Limb (tissue), 2 donors: ENCODE measurements at regions not wholly inside any gene's neighbourhood (a gene's known extent, or its start where the extent isn't known, plus 50 kb on each side); places are given as distances from the start of the nearest gene placed in this dataset.
"Not testable (repeated sequence)": the region's sequence is repeated elsewhere in the genome, so short reads cannot be mapped to it uniquely, and the experiment has no call there.

ENCODE experiments used
- DNase-seq, 2 donors: peaks; one replicate each; pipeline ENCODE4 v3.0.0-alpha.2; 2016; ENCODE audit errors: extremely low spot score in 2 of 2

DNA sequence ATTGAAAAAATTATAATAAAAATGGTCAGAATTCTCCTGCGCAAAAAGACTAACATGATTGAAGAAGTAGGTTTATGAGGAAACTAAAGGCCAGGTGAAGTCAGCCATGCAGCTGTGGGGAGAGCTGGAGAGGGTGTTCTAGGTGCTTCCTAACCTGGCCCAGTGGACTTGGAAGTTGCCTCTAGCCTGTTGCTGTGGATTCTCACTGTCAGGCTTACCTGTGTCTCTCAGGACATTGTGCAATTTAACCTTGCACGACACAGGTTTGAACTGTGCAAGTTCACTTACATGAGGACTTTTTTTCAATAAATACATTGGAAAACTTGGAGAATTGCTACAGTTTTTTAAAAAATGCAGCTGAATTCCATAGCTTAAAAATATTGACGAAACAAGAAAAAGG, 266.4 kb downstream of the CXCL12 start:
- no peak for DNase-seq

DNA sequence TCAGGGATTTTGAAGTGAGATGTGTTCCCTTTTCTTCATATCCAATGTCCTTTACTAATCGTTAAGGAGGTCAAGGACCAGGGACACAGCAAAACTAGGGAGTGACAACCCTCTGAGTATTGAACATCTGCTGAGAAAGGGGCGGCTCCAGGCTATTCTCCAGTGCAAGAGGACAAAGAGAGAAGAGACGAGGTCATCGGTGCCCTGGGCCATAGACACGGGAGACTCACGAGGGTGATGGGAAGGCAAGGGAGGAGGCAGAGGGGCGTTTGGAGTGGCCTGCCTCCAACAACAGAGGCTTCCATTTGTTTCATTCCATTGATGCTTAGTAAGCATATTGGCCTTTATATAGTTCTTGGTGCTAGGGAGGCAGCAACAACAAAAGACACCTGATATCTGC, 268.4 kb downstream of the CXCL12 start:
- no peak for DNase-seq

- no peak for DNase-seq
Observed at GRCh38 chr10:44115516-44115915, 269.4 kb downstream of the CXCL12 start.

GRCh38 chr10:44114441-44114840, 270.5 kb downstream of the CXCL12 start:
- DNase-seq = no peak

DNA sequence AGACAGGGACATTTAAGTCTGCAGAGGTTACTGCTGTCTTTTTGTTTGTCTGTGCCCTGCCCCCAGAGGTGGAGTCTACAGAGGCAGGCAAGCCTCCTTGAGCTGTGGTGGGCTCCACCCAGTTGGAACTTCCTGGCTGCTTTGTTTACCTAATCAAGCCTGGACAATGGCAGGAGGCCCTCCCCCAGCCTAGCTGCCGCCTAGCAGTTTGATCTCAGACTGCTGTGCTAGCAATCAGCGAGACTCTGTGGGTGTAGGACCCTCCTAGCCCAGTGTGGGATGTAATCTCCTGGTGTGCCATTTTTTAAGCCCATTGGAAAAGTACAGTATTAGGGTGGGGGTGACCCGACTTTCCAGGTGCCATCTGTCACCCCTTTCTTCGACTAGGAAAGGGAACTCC, 272.6 kb downstream of the CXCL12 start:
- not testable (repeated sequence) for DNase-seq

DNA sequence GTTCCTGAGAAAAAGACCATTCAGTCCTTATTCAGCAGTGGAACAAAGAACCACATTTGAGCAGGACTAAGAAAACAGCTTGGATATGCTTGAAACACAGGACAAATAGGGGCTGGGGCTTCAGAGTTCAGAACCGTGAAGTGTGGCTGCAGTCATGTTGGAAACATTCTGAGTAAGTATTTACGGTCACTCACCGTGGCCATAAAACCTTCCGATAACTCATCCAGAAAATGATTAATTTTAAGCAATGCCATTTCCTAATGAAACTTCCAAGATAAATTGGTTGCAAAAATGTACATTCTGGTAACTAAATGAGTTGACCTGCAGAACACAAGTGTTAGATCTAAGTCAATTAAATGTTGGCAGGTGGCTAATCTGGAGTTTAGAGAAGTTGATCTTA, 279.2 kb downstream of the CXCL12 start:
- DNase-seq = no peak

- DNase-seq = no peak
Observed at GRCh38 chr10:44102726-44103255, 282.1 kb downstream of the CXCL12 start.

DNA sequence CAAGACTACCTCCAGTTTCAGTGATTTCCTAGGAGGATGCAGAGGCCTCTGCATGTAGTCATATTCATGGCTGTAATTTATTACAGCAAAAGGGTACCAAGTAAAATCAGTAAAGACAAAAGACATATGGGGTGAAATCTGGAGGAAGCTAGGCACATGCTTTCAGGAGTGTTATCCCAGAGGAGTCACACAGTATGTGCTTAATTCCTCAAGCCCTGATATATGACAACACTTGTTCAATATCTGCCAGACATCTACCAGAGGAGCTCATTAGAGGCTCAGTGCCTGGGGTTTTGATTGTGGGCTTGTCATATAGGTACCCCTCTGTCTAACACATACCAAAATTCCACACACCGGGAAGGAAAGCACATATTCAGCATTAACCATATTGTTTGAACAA, 283.8 kb downstream of the CXCL12 start:
- DNase-seq = no peak

DNA sequence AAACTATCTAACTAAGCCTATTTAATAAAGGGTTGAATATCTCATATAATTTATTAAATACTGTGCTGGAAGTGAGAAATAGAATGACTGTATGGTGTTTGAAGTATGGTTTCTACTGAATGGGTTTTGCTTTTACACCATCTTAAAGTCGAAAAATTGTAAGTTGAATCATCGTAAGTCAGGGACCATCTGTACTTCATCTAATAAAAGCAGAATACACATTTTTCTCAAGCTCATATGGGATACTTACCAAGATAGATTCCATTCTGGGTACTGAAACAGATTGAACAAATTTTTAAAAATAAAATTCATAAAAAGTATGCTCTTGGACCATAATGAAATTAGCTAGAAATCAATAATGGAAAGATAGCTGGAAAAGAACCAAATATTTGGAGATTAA, 285.4 kb downstream of the CXCL12 start:
- no peak for DNase-seq

GRCh38 chr10:44096217-44096616, 288.7 kb downstream of the CXCL12 start:
- DNase-seq = not testable (repeated sequence)

- no peak for DNase-seq
Observed at GRCh38 chr10:44089671-44090070, 295.2 kb downstream of the CXCL12 start.

DNA sequence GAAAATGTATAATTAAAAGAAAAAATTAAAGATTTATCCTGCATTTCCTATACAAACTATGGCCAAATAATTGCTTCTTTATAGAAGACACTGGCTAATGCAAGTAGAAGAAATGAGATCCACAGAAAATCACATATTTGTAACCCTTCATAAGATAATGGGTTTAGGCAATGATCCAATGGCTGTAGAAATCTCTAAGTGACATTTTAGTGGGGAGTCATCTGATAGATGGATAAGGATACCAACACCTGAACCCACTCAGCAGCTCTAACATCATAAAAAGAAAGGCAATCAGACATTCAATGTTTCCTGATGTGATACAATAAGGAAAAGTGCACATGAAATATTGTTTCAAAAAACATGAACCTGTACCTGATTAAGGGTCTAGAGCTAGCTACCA, 297.5 kb downstream of the CXCL12 start:
- DNase-seq = no peak

- no peak for DNase-seq
Observed at GRCh38 chr10:44083719-44084400, 301.0 kb downstream of the CXCL12 start.

DNA sequence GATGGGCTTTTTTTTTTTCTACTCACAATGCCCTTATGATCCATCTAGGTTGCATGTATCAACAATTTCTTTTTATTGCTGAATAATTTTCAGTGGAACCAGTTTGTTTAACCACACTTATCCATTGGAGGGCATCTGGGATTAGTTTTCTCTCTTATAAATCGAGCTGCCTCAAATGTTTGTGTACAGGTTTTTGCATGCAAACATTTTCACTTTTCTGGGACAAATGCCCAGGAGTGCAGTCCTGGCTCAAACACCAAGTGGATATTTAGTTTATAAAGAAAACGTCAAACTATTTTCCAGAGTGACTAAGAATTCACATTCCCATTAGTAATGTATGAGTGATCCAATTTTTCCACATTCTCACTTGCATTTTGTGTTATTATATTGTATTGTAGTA, 313.4 kb downstream of the CXCL12 start:
- DNase-seq = peak in 1 of 2 donors; percentile 38

DNA sequence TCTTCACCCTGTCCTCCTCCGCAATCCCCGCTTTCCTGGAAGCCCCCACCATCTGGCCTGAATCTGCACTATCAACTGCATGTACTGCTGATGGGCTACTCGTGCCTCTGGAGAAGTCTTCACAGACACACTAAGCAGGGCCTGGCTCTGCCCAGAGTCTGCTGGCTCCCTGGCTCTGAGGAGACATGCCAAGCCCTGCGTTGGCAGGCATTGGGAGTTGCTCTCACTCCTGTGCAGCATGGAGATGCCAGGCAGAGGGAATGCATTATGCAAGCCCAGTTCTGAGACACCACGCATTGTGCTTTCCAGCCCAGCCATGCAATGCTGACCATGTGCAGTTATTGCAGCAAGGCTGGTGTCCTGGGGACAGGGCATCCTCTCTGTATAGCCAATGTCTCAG, 314.6 kb downstream of the CXCL12 start:
- DNase-seq = no peak

- no peak for DNase-seq
Observed at GRCh38 chr10:44069573-44069972, 315.3 kb downstream of the CXCL12 start.

DNA sequence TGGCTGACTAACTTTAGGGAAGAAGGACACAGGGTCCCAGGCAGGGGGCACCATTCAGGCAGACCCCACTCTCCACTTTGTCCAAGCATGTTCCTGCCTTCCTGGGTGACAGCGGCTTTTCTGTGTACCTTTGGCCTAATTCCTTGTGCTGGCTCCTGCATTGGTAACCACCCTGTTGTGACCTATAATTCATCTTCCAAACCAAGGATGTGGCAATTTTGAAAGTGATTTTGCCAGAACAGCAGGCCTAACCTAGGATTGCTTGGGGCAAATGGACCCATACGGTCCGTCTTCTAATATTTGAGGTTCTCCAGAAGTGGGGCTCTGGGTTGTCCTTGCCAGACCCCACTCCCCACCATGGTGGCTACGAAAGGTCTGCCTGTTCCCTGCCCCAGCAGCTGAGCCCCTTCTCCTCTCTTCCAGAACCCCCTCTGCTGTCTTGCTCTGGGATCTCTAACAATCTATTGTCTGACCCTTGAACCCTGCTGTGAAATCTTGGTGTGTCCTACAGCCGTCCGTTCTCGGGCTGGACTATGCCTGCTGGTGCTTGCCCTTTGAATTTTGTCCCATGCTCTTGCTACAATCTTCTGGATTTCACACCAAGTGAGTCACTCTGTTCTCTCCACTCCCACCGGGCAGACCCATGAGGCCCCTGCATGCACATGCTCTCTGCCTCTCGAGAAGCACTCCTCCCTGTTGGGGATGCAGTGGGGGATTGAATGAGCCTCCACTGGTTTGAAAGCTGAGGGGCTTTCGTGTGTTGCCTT, 316.0 kb downstream of the CXCL12 start:
- no peak for DNase-seq

- DNase-seq = no peak
Observed at GRCh38 chr10:44067432-44067831, 317.5 kb downstream of the CXCL12 start.

- DNase-seq = peak; percentile 14 to 21
Observed at GRCh38 chr10:44066527-44067255, 318.2 kb downstream of the CXCL12 start.

GRCh38 chr10:44065788-44066526, 318.9 kb downstream of the CXCL12 start:
- DNase-seq = peak in 1 of 2 donors; percentile 19

DNA sequence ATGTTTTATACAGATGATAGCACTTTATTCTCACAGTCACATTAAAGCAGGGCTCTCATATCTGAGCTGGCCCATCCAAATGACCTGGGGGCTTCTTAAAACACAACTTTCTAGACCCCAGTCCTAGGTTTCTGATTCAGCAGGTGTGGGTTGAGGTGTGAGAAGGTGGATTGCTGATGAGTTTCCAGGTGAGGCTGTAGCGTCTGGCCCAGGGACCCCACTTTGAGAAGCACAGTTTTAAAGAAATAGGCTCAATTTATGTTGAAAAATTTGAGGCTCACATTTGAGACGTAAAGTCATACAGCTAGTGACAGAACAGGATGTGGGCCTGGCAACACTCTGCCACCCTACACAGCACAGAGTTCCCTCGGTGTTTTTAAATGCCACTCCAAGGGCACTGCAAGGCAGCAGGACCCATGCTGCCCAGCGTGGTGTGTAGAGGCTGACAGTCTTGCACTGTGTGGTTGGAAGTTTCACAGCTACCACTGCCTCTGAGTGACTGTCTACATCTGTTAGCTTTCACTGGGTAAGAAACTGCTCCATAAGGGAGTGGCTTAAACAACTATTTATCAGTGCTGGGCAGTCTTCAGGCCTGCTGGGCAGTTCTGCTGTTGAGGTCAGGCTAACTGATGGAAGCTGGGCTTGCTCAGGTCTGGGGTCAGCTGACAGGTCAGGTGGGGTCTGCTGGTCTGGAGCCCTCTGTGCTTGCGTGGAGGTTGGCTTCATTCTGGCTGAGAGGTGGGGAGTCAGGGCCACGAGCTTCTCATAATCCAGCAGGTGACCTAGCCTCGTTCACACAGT, 319.7 kb downstream of the CXCL12 start:
- no peak for DNase-seq
